ENCODE measurements at regions not wholly inside any gene's neighbourhood (a gene's known extent, or its start where the extent isn't known, plus 50 kb on each side); places are given as distances from the start of the nearest gene placed in this dataset.

DNA sequence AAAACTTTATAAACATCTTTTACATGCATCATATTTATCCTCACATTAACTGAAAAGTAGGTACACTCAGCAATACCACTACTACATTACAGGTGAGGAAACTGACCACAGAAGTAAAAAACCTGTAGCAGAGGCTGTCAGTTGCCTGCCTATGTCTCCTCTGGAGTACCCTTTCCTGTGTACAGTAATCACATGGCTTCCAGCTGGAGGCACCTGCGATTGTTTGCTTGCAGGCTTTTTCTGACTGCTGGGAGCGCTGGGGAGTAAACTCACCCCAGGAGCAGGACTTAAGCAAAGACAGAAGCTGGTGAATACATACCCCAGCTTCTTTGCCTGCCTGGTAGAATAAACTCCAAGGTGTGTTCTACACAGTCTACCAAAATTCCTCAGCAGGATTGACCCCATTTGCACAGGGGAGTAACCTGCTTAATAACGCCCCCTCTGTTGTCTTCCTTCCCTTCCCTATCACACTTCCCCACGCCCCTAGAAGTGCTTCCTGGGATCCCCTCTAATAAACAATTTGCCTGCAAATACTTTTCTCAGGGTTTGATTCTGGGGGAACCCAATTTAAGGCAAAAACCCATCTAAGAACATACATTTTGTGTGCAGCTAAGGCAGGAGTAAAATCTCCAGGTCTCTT lies 138.9 kb downstream of the PTH2R start:
- Mint-ChIP-seq H3K4me1 (no peaks in the 10 kb centered on the region), H3K4me3 (no peak overlapping the region), H3K27ac (no peak overlapping the region), H3K27me3 (no peaks in the 10 kb centered on the region), H3K36me3 (ENCODE audit: low read depth) (no peaks in the 10 kb centered on the region), H3K9me3 (peaks cover 1% of the 10 kb centered on the region)
- no peak for DNase-seq
- no peak for ATAC-seq

DNA sequence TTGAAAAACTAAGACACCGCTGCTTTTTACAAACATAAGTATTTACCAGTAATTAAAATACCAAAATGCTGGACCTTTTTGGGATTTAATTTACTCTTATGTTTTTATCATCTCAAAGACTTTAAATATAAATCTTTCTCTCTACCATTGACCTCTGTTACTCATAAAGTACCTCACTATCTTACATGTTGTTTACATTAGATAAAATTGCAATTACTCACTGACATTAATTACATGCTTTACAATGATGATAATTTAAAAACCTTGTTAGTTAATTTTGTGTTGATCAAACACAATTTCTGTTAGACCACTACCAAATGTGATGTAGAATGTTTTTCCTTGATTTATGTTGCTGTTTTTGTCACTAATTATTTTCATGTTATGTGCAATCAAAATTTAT lies 139.5 kb downstream of the PTH2R start:
- no peaks in the 10 kb centered on the region for H3K36me3 Mint-ChIP-seq (ENCODE audit: low read depth)
- no peak for DNase-seq
- H3K27me3 Mint-ChIP-seq: no peaks in the 10 kb centered on the region

DNA sequence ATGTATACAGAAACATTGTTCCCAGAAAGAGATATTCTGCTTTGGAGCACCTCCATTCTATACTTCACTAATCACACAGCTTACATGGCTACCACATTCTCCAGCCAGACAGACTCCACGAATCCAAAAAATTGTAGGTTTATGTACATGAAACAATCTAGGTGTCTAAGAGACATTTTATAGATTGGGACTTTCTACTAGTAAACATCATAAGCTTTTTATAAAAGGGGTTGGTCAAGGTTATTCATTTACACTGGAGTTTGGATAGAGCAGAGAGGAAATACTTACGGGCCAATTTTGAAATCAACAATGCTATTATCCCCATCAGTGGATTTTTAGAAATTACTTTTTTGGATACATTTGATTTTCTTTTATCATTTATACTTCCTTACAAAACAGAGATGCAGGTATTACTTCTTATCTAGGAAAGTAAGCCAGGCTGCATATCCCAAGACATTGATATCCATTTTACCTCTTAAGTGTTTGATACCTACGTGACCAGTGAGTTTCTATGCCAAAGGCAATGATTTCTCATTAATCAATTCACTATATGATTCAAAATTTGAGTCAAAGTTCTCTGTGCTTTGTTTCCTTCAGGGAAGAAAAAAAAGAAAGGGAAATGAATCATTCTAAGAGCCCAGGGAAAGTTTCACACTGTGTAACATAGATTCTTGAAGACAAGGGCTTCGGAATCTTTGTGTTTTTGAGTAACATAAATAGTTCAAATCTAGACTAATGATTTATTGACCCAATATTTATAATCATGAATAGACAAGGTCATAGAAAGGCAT lies 140.5 kb downstream of the PTH2R start:
- H3K27me3 Mint-ChIP-seq: no peaks in the 10 kb centered on the region
- peaks cover 6% of the 10 kb centered on the region for H3K9me3 Mint-ChIP-seq
- no peaks in the 10 kb centered on the region for H3K36me3 Mint-ChIP-seq (ENCODE audit: low read depth)
- DNase-seq: no peak
- no peak overlapping the region for H3K27ac Mint-ChIP-seq
- no peak overlapping the region for H3K4me3 Mint-ChIP-seq
- no peak for ATAC-seq
- no peaks in the 10 kb centered on the region for H3K4me1 Mint-ChIP-seq

More for the DNA sequence above, 139.5 kb downstream of the PTH2R start:
- Mint-ChIP-seq H3K4me1 (no peaks in the 10 kb centered on the region), H3K4me3 (no peak overlapping the region), H3K27ac (no peak overlapping the region), H3K9me3 (peaks cover 3% of the 10 kb centered on the region)
- ATAC-seq: no peak

- no peaks in the 10 kb centered on the region for H3K4me1 Mint-ChIP-seq
- no peak overlapping the region for H3K27ac Mint-ChIP-seq
- ATAC-seq: no peak
Observed at GRCh38 chr2:208548700-208549099, 142.1 kb downstream of the PTH2R start.

DNA sequence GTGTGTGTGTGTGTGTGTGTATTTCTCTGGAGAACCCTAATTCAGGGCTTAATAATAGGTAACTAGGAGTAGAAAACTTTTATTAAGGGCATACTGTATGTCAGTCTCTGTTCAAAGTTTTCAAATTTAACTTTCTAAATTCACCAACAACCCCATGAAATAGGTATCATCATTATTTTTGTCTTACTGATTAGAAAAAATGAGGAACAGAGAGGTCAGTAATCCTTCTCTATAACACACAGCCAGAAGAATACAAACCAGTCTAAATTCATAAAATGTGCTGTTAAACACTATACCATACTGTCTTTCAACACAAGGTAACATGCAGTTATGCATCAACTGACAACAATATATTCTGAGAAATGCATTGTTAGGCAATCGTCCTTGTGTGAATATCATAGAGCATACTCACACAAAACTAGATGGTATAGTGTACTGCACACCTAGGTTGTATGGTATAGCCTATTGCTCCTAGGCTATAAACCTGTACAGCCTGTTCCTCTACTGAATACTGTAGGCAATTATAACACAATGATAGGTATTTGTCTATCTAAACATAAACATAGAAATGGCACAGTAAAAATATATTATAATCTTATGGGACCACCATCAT lies 143.1 kb downstream of the PTH2R start:
- ATAC-seq: no peak
- Mint-ChIP-seq H3K27me3 (no peaks in the 10 kb centered on the region), H3K4me3 (no peak overlapping the region), H3K9me3 (peaks cover 6% of the 10 kb centered on the region), H3K27ac (no peak overlapping the region), H3K4me1 (no peaks in the 10 kb centered on the region), H3K36me3 (ENCODE audit: low read depth) (no peaks in the 10 kb centered on the region)
- no peak for DNase-seq

More at GRCh38 chr2:208548700-208549099, 142.1 kb downstream of the PTH2R start:
- no peak overlapping the region for H3K4me3 Mint-ChIP-seq
- no peak for DNase-seq
- H3K27me3 Mint-ChIP-seq: no peaks in the 10 kb centered on the region
- H3K36me3 Mint-ChIP-seq (ENCODE audit: low read depth): no peaks in the 10 kb centered on the region
- peaks cover 6% of the 10 kb centered on the region for H3K9me3 Mint-ChIP-seq

DNA sequence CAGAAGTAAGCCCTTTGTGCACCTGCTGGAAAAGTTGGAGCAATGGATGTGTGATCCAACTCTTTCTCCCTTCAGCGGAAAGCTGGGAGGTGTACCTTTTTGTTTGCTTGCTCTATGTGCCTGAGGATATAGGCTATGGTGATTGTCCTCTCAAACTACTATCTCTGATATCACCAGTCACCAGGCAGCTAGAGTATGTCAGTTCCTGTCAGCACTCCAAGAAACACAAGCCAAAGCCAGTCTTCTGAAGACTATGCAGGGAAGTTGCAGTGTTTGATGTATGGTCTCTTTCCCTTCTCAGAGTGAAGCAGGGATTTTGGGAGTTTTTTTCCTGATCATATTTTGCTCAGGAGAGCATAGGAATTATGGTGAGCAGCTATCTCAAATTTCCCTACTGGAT lies 146.4 kb downstream of the PTH2R start:
- Mint-ChIP-seq H3K9me3 (peaks cover 6% of the 10 kb centered on the region), H3K4me1 (no peaks in the 10 kb centered on the region), H3K4me3 (no peak overlapping the region), H3K36me3 (ENCODE audit: low read depth) (no peaks in the 10 kb centered on the region), H3K27ac (no peak overlapping the region), H3K27me3 (no peaks in the 10 kb centered on the region)
- ATAC-seq: no peak
- no peak for DNase-seq

DNA sequence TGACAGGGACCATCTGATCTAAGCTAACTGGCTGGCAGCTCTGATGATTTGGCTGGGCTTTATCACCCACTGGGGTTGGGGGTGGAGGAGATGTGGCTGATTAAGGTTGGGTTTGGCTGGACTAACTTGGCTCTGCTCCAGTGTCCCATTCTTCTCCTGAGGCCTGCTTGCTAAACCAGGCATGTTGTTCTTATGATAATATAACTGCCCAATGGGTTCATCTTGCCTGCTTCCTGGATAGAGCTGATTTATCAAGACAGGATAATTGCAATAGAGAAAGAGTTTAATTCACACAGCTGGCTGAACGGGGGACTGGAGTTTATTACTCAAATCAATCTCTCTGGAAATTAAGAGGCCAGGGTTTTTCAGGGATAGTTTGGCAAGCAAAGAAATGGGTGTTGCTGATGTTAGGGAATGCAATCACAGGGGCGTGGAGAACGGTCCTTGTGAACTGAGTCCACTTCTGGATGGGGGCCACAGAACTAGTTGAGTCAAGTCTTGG lies 150.4 kb downstream of the PTH2R start:
- no peak overlapping the region for H3K27ac Mint-ChIP-seq
- DNase-seq (no peak), ATAC-seq (no peak)
- H3K4me3 Mint-ChIP-seq: no peak overlapping the region
- no peaks in the 10 kb centered on the region for H3K27me3 Mint-ChIP-seq
- peaks cover under 1% of the 10 kb centered on the region for H3K9me3 Mint-ChIP-seq
- H3K4me1 Mint-ChIP-seq: no peaks in the 10 kb centered on the region
- no peaks in the 10 kb centered on the region for H3K36me3 Mint-ChIP-seq (ENCODE audit: low read depth)

GRCh38 chr2:208565690-208566416 lies 159.3 kb downstream of the PTH2R start:
- Mint-ChIP-seq H3K27ac (no peak overlapping the region), H3K27me3 (no peaks in the 10 kb centered on the region)

DNA sequence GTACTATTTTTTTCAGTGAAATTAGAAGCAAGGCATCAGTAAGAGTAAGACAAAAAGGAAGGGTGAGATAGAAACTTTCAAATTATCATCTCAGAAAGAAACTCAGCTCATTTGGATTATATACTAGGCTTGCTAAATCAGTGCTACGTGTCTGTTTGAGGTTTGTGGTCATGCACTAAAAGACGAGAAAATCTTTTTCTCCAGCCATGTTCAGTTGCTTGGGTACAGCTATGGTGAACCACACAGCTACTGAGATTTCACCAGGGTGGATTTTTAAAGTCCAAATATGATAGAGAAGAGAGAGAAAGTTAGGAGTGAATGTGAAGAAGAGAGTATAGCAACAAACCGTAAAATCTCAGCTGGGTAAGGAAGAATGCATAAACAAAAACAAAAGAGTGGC lies 161.6 kb downstream of the PTH2R start:
- no peaks in the 10 kb centered on the region for H3K4me1 Mint-ChIP-seq
- H3K9me3 Mint-ChIP-seq: peaks cover 3% of the 10 kb centered on the region
- no peak for DNase-seq

More at GRCh38 chr2:208565690-208566416, 159.3 kb downstream of the PTH2R start:
- no peaks in the 10 kb centered on the region for H3K4me1 Mint-ChIP-seq
- H3K4me3 Mint-ChIP-seq: no peak overlapping the region
- H3K36me3 Mint-ChIP-seq (ENCODE audit: low read depth): no peaks in the 10 kb centered on the region
- peaks cover 3% of the 10 kb centered on the region for H3K9me3 Mint-ChIP-seq
- DNase-seq (no peak), ATAC-seq (no peak)

DNA sequence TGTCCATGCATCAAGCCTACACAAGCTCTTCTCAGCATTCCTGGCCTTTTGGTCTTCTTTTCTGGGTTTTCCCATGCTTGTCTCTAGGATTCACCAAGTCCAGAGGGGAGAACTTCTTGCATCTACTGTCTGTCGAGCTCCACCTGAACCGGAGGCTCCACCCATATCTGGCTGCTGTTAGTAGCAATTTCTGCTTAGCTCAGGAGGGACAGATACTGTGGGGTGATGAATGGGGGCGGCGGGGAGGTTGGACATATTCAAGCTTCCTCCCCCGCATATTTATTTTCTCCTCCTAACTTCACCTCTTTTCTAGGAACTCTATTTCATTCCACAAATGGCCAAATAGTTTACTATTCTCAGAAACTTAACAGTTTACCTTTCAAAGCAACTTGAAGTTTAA lies 163.5 kb downstream of the PTH2R start:
- Mint-ChIP-seq H3K4me1 (no peaks in the 10 kb centered on the region), H3K27ac (no peak overlapping the region), H3K9me3 (no peaks in the 10 kb centered on the region), H3K27me3 (no peaks in the 10 kb centered on the region), H3K36me3 (ENCODE audit: low read depth) (no peaks in the 10 kb centered on the region), H3K4me3 (no peak overlapping the region)
- no peak for DNase-seq
- no peak for ATAC-seq

More for the DNA sequence above, 161.6 kb downstream of the PTH2R start:
- Mint-ChIP-seq H3K4me3 (no peak overlapping the region), H3K36me3 (ENCODE audit: low read depth) (no peaks in the 10 kb centered on the region), H3K27me3 (no peaks in the 10 kb centered on the region), H3K27ac (no peak overlapping the region)
- ATAC-seq: no peak

- no peaks in the 10 kb centered on the region for H3K9me3 Mint-ChIP-seq
- no peak for DNase-seq
- no peaks in the 10 kb centered on the region for H3K27me3 Mint-ChIP-seq
- no peak overlapping the region for H3K27ac Mint-ChIP-seq
- H3K36me3 Mint-ChIP-seq (ENCODE audit: low read depth): no peaks in the 10 kb centered on the region
- no peak for ATAC-seq
- no peak overlapping the region for H3K4me3 Mint-ChIP-seq
- H3K4me1 Mint-ChIP-seq: no peaks in the 10 kb centered on the region
Observed at GRCh38 chr2:208570851-208571763, 164.5 kb downstream of the PTH2R start.

GRCh38 chr2:208571764-208572131 lies 165.2 kb downstream of the PTH2R start:
- Mint-ChIP-seq H3K4me1 (no peaks in the 10 kb centered on the region), H3K27me3 (no peaks in the 10 kb centered on the region), H3K27ac (no peak overlapping the region), H3K4me3 (no peak overlapping the region), H3K36me3 (ENCODE audit: low read depth) (no peaks in the 10 kb centered on the region), H3K9me3 (peaks cover 2% of the 10 kb centered on the region)
- DNase-seq (no peak), ATAC-seq (no peak)

DNA sequence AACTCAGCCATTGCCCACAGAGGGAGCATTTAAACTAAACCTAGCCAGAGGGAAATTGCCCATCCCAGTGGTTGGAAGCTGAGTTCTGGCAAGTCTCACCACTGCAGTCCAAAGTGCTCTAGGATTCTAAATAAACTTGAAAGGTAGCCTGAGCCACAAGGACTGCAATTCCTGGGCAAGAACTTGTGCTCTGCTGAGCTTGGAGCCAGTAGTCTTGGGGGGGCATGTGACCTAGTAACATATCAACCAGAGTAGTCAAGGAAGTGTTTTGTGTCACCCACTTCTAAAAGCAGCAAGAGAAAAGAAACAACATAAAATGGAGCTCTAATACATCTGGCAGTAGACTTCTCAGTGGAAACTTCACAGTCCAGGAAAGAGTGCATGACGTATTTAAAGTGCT lies 167.0 kb downstream of the PTH2R start:
- no peak overlapping the region for H3K4me3 Mint-ChIP-seq
- no peak for DNase-seq
- ATAC-seq: no peak
- H3K27ac Mint-ChIP-seq: no peak overlapping the region
- H3K4me1 Mint-ChIP-seq: no peaks in the 10 kb centered on the region
- H3K9me3 Mint-ChIP-seq: peaks cover 9% of the 10 kb centered on the region
- no peaks in the 10 kb centered on the region for H3K27me3 Mint-ChIP-seq
- H3K36me3 Mint-ChIP-seq (ENCODE audit: low read depth): no peaks in the 10 kb centered on the region

DNA sequence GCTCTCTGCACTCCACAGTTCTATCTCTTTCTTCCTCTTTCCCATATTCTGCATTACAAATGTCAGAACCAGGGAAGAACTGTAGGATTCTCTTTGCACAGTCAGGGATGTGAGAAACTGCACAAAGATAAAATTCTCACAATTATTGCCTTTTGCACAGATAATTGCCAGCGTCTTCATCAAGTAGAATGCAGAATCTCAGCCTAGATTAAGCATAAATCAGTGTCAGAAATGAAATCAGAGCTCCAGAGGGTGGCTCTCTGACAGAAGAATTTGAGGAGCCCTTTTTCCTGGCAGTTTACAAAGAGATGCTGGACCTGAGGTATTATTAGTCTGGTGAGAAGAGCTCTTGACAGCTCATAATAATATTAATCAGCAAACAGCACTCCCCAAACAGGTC lies 173.1 kb downstream of the PTH2R start:
- no peak overlapping the region for H3K4me3 Mint-ChIP-seq
- no peaks in the 10 kb centered on the region for H3K4me1 Mint-ChIP-seq
- ATAC-seq (no peak), DNase-seq (no peak)
- H3K9me3 Mint-ChIP-seq: peaks cover 9% of the 10 kb centered on the region
- no peaks in the 10 kb centered on the region for H3K36me3 Mint-ChIP-seq (ENCODE audit: low read depth)
- H3K27me3 Mint-ChIP-seq: no peaks in the 10 kb centered on the region
- no peak overlapping the region for H3K27ac Mint-ChIP-seq

All from activated naive CD8-positive, alpha-beta T cell treated with anti-CD3 and anti-CD28 coated beads, Interleukin-2, amount 50 U/mL, for 24 hours (primary cell).